ENCODE measurements at regions not wholly inside any gene's neighbourhood (a gene's known extent, or its start where the extent isn't known, plus 50 kb on each side); places are given as distances from the start of the nearest gene placed in this dataset.

- no peak overlapping the region for H3K4me2 ChIP-seq
- H3K9me2 ChIP-seq, result no peaks in the 10 kb centered on the region
- no peak overlapping the region for H3K9ac ChIP-seq
- ChIA-PET CTCF (interaction anchor here (1.1 kb wide), 1 partner anchor 26 kb away, joined by 4 read pairs; no protein-coding TSS in a partner anchor), POLR2A (no interaction called here)
- no peak overlapping the region for H2AFZ ChIP-seq (ENCODE audit: low read depth)
- no peaks in the 10 kb centered on the region for H3K27me3 ChIP-seq (ENCODE audit: insufficient read depth)
- H3K4me3 ChIP-seq (ENCODE audit: low read depth in 2 of 2, low read length in 1 of 2), result no peak overlapping the region
- H3K9me3 ChIP-seq, result no peaks in the 10 kb centered on the region
- no peaks in the 10 kb centered on the region for H3K79me2 ChIP-seq (ENCODE audit: insufficient read depth)
- H3F3A ChIP-seq (replicated peaks; ENCODE audit: insufficient read depth), result no peaks in the 10 kb centered on the region
- 83% methylated on average over 4 of the region's 4 CpGs for WGBS (ENCODE audit: low lambda C conversion rate)
- peaks cover 0 to 4% of the 10 kb centered on the region in 2 experiments for H3K36me3 ChIP-seq (replicated peaks in 1 of 2; ENCODE audit: control insufficient read depth in 1 of 2, insufficient read depth in 2 of 2, low read length in 1 of 2)
- H4K20me1 ChIP-seq (ENCODE audit: insufficient read depth), result no peaks in the 10 kb centered on the region
- H3K4me1 ChIP-seq (ENCODE audit: control insufficient read depth in 1 of 2, insufficient read depth in 2 of 2, low read depth in 1 of 2, low read length in 1 of 2), result no peaks in the 10 kb centered on the region
- TF ChIP-seq PBX3 (IDR thresholded peaks at IDR 0.05) (no peak), RCOR1 (IDR thresholded peaks at IDR 0.05; ENCODE audit: low read length) (no peak), FOXM1 (IDR thresholded peaks at IDR 0.05; ENCODE audit: low read depth) (no peak), MEF2A (IDR thresholded peaks at IDR 0.05; ENCODE audit: borderline replicate concordance, low read depth) (no peak), YY1 (IDR thresholded peaks at IDR 0.05; ENCODE audit: low read depth) (no peak), TCF12 (IDR thresholded peaks at IDR 0.05) (no peak), EZH2phosphoT487 (IDR thresholded peaks at IDR 0.05; ENCODE audit: borderline replicate concordance, low read depth) (no peak)
- DNase-seq, result no peak
- H3K27ac ChIP-seq (ENCODE audit: low read depth in 2 of 2, low read length in 1 of 2), result no peak overlapping the region
Measured at GRCh38 chr3:174639406-174639805, 219.7 kb upstream of the NAALADL2 start.

GRCh38 chr3:174639970-174640369 lies 219.2 kb upstream of the NAALADL2 start:
- Histone ChIP-seq H3K79me2 (ENCODE audit: insufficient read depth) (no peaks in the 10 kb centered on the region), H4K20me1 (ENCODE audit: insufficient read depth) (no peaks in the 10 kb centered on the region), H3K9me2 (no peaks in the 10 kb centered on the region), H3K9ac (no peak overlapping the region), H3K9me3 (no peaks in the 10 kb centered on the region), H3K27me3 (ENCODE audit: insufficient read depth) (no peaks in the 10 kb centered on the region), H3K36me3 (replicated peaks in 1 of 2; ENCODE audit: control insufficient read depth in 1 of 2, insufficient read depth in 2 of 2, low read length in 1 of 2) (peaks cover 0 to 4% of the 10 kb centered on the region in 2 experiments), H3F3A (replicated peaks; ENCODE audit: insufficient read depth) (no peaks in the 10 kb centered on the region), H3K4me2 (no peak overlapping the region), H3K4me3 (ENCODE audit: low read depth in 2 of 2, low read length in 1 of 2) (no peak overlapping the region), H3K27ac (ENCODE audit: low read depth in 2 of 2, low read length in 1 of 2) (no peak overlapping the region), H2AFZ (ENCODE audit: low read depth) (no peak overlapping the region), H3K4me1 (ENCODE audit: control insufficient read depth in 1 of 2, insufficient read depth in 2 of 2, low read depth in 1 of 2, low read length in 1 of 2) (peaks cover 0 to 2% of the 10 kb centered on the region in 2 experiments; a peak in 1 of 4 replicates)
- ChIA-PET CTCF (interaction anchor here (0.7 to 1.1 kb wide), 2 partner anchors 11 to 1205 kb away, joined by 3 read pairs; no protein-coding TSS in a partner anchor), POLR2A (no interaction called here)
- DNase-seq, result no peak
- 59% methylated on average over 3 of the region's 3 CpGs for WGBS (ENCODE audit: low lambda C conversion rate)
- TF ChIP-seq ELF1 (IDR thresholded peaks at IDR 0.05) (no peak), USF1 (IDR thresholded peaks at IDR 0.05; ENCODE audit: borderline replicate concordance, low read depth) (no peak), MAX (IDR thresholded peaks at IDR 0.05; ENCODE audit: low read depth) (no peak), GATA2 (CRISPR knock-in tag; IDR thresholded peaks at IDR 0.05) (no peak), YY1 (IDR thresholded peaks at IDR 0.05; ENCODE audit: low read depth) (no peak), FOXJ3 (CRISPR knock-in tag; IDR thresholded peaks at IDR 0.05) (no peak), CTCF (IDR thresholded peaks at IDR 0.05) (no peak), MEF2A (IDR thresholded peaks at IDR 0.05; ENCODE audit: borderline replicate concordance, low read depth) (no peak), PBX3 (IDR thresholded peaks at IDR 0.05) (no peak), NRF1 (IDR thresholded peaks at IDR 0.05; ENCODE audit: low read depth, low read length) (no peak), RCOR1 (IDR thresholded peaks at IDR 0.05; ENCODE audit: low read length) (no peak), TCF12 (IDR thresholded peaks at IDR 0.05) (no peak), FOXM1 (IDR thresholded peaks at IDR 0.05; ENCODE audit: low read depth) (no peak), TEAD4 (IDR thresholded peaks at IDR 0.05; ENCODE audit: borderline replicate concordance, insufficient read depth) (no peak), FOSL2 (IDR thresholded peaks at IDR 0.05; ENCODE audit: borderline replicate concordance, low read depth) (no peak), SMC3 (IDR thresholded peaks at IDR 0.05; ENCODE audit: low read depth, low read length) (no peak), CHD2 (IDR thresholded peaks at IDR 0.05; ENCODE audit: low read length, partially characterized antibody) (no peak), EP300 (IDR thresholded peaks at IDR 0.05; ENCODE audit: borderline replicate concordance in 1 of 2, low read depth in 1 of 2, low read length in 1 of 2) (no peak)
